Fibroblast of the aortic adventitia (primary cell): ENCODE measurements at regions not wholly inside any gene's neighbourhood (a gene's known extent, or its start where the extent isn't known, plus 50 kb on each side); places are given as distances from the start of the nearest gene placed in this dataset.

Experiments
- DNase-seq: peaks from one replicate; pipeline ENCODE4 v3.0.0-alpha.2; 2010; ENCODE audit warnings: low read depth
- H3K4me3 ChIP-seq: 2 replicates; pipeline ENCODE4 v1.5.1; 2011; ENCODE audit warnings: low read depth, mild to moderate bottlenecking, control low read depth, low read length, moderate library complexity
- TF ChIP-seq, protein P1 (sequence below): IDR thresholded peaks from 2 replicates; pipeline ENCODE4 v1.5.1; 2011; ENCODE audit warnings: mild to moderate bottlenecking, low read length, control low read depth, inconsistent platforms; ENCODE audit not compliant: insufficient read depth

DNA sequence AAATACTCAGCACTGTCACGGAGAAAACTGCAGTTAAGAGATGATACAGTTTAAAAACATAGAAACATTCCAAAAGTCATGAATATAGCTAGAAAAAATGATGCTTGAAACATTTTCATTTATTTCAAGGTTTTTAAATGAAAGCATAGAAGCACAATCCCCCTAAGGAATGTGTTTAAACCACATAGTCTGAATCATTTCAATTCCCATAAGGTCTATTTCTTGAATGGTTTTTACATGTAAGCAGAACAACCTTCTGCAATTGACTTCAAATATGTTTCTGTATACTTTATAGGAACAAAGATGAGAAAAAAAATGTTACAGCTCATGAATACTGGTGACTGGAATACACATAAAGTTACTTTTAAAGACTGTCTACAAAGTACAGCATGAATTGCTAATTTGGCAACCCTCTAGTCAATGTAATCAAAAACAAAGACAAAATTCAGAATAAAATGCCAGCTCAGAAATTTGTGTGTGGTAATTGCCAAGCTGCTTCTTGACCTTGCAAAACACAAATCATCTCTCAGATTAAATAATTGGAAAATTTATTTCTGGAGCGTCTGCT is 886.4 kb upstream of the ADGRL3 start:
- DNase-seq = no peak
- TF ChIP-seq, protein P1, sequence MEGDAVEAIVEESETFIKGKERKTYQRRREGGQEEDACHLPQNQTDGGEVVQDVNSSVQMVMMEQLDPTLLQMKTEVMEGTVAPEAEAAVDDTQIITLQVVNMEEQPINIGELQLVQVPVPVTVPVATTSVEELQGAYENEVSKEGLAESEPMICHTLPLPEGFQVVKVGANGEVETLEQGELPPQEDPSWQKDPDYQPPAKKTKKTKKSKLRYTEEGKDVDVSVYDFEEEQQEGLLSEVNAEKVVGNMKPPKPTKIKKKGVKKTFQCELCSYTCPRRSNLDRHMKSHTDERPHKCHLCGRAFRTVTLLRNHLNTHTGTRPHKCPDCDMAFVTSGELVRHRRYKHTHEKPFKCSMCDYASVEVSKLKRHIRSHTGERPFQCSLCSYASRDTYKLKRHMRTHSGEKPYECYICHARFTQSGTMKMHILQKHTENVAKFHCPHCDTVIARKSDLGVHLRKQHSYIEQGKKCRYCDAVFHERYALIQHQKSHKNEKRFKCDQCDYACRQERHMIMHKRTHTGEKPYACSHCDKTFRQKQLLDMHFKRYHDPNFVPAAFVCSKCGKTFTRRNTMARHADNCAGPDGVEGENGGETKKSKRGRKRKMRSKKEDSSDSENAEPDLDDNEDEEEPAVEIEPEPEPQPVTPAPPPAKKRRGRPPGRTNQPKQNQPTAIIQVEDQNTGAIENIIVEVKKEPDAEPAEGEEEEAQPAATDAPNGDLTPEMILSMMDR = no peak

DNA sequence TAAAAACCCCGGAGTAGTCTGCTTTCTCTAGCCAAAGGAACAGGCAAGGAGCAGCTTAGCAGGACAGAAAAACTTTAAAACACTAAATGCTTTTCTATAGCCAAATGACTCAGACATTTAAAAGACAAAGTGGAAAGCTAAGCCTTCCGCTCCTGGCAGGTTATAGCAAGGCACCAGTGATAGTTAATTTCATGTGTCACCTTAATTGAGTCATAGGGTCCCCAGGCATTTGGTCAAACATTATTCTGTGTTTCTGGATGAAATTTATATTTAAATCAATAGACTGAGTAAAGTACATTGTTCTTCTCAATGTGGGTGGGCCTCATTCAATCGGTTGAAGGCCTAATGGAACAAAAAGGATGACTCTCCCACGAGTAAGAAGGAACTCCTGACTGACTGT is 885.7 kb upstream of the ADGRL3 start:
- no peak overlapping the region for H3K4me3 ChIP-seq
- DNase-seq = no peak
- TF ChIP-seq, protein P1 = no peak

More for the DNA sequence above, 886.4 kb upstream of the ADGRL3 start:
- H3K4me3 ChIP-seq = no peak overlapping the region

DNA sequence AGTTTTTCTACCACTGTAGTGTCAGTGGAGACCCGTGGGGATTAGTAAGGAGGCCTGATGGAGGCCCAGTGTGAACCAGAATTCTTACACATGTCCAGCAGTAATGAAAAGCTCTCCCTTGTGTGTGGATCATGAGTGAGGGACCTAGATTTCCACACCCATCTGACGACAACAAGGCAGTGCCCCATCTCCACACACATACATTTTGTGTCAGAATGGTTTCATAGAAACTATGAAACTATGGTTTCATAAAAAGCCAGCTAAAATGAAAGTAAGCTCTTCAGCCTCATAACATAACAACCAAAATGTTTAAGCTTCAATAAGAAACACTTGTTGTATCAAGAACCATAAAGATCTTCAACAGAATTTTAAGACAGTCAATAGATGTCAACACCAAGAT is 884.5 kb upstream of the ADGRL3 start:
- TF ChIP-seq, protein P1 = no peak
- no peak for DNase-seq
- H3K4me3 ChIP-seq = no peak overlapping the region

DNA sequence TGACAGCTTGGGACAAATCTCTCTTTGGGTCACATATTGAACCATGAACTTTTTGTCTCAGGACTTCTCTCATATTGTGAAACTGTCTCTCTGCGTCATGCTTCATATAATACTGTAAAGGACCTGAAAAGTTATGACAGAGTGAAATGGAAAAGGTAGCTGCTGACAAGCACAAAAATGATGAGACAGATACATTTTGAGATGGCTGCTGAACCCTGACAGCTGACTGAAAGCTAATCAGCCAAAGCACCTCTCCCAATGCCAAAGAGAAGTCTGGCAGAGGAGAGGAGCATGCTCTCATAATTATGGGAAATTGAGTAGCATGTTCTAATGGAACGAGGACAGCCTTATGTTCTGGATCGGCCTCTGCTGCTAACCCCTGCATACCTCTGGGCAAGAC is 873.4 kb upstream of the ADGRL3 start:
- TF ChIP-seq, protein P1 = no peak
- no peak overlapping the region for H3K4me3 ChIP-seq
- DNase-seq = no peak

DNA sequence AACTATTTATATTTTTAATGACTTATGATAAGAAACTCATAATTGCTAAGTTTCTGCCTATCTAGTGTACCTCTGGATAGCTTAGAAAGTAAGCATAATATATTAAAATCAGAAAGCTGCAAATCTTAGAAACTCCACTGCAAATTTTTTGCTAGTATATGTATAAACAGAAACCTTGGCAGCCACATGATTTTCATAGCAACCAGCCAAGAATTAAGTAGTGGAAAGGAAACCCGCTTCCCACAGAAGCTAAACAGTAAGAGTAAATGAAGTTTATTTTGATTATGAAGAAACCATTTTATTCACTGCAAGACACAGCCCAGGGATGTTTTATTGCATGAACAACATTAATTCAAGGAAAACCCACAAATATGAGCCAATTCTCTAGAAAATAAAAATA is 872.5 kb upstream of the ADGRL3 start:
- TF ChIP-seq, protein P1 = no peak
- H3K4me3 ChIP-seq = no peak overlapping the region
- DNase-seq = no peak

DNA sequence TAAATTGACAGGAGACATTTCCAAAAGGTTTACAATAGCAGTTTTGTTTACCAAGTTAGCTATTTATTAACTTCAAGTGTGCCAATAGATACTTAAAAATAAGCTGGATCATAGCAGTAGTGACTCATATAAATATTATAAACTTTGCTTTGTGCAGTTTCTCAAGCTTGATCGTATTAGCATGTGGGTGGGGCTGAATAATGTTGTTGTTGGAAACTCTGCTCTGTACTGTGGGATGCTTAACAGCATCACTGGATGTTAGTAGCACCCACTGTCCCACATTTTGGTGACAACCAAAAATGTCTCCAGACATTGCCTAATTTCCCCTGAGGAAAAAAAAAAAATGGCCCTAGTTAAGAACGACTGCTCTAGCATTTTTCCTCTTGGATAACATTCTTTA is 855.2 kb upstream of the ADGRL3 start:
- TF ChIP-seq, protein P1 = no peak
- H3K4me3 ChIP-seq = no peak overlapping the region
- DNase-seq = no peak

DNA sequence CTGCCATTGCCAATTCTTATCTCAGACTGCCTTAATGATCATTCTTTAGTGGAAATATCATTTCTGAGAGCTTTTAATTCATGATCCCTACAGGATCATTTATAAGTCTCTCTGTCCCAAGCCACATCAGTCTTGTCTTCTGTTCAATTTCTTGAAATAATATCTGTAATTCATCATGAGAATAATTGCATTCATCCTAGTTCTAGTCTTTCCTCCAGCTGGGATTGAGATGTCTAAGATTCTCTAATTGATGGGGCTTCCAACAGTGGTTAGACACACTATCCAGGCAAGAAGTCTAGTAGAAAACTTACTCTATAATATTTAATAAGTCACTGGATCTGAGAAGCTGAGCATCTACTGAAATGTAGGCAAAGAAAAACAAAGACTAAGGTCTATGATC is 854.7 kb upstream of the ADGRL3 start:
- H3K4me3 ChIP-seq = no peak overlapping the region
- DNase-seq = no peak
- TF ChIP-seq, protein P1 = no peak
